IMR-90 (cell line): ENCODE measurements at regions not wholly inside any gene's neighbourhood (a gene's known extent, or its start where the extent isn't known, plus 50 kb on each side); places are given as distances from the start of the nearest gene placed in this dataset.

Source experiments
- ATAC-seq: fragments of 200-7000 bp; cut with Tn5 transposase; 2 replicates; pipeline ENCODE4 v1.9.1; 2020; ENCODE audit warnings: low read depth, mild to moderate bottlenecking, moderate library complexity
- BruUV-seq: library from RNA; stranded (reverse); fragments of 400-500 nt; replicated peaks from 2 replicates; lab custom pipeline; 2021; lab: Mats Ljungman, UMichigan
- CTCF ChIA-PET: fragments of 300-600 bp; formaldehyde crosslinking; extraction: SDS; loops from one replicate; lab custom pipeline; 2021; ENCODE audit warnings: antibody characterized with exemption; lab: Yijun Ruan, JAX
- POLR2A ChIA-PET: fragments of 300-600 bp; sonication (Branson Sonifier 250); formaldehyde crosslinking; loops from one replicate; lab custom pipeline; 2022; ENCODE audit warnings: antibody characterized with exemption; ENCODE audit not compliant: unreplicated experiment; lab: Charles Lee
- DNase-seq: peaks from one replicate; pipeline ENCODE4 v3.0.0; 2013
- H2AFZ ChIP-seq: replicated peaks from 2 replicates; pipeline ENCODE3; 2013; ENCODE audit warnings: low read length, mild to moderate bottlenecking; ENCODE audit not compliant: poor library complexity
- H2AK5ac ChIP-seq: 2 replicates; pipeline ENCODE4 v1.6.1; 2013; ENCODE audit warnings: low read depth, low read length, inconsistent platforms
- H2AK9ac ChIP-seq: replicated peaks from 2 replicates; pipeline ENCODE3; 2013; ENCODE audit warnings: mild to moderate bottlenecking, low read depth, low read length, moderate library complexity; ENCODE audit not compliant: poor library complexity
- H2BK120ac ChIP-seq: 2 replicates; pipeline ENCODE4 v1.6.1; 2013; ENCODE audit warnings: low read depth, low read length, inconsistent platforms
- H2BK15ac ChIP-seq: 3 replicates; pipeline ENCODE4 v1.6.1; 2013; ENCODE audit warnings: low read depth, low read length, inconsistent platforms
- H2BK20ac ChIP-seq: 2 replicates; pipeline ENCODE4 v1.6.1; 2013; ENCODE audit warnings: low read depth, mild to moderate bottlenecking, inconsistent platforms, low read length, moderate library complexity
- H2BK5ac ChIP-seq: 2 replicates; pipeline ENCODE4 v1.6.1; 2013; ENCODE audit warnings: mild to moderate bottlenecking, low read depth, low read length, inconsistent platforms; ENCODE audit not compliant: poor library complexity, severe bottlenecking
- H3K14ac ChIP-seq: replicated peaks from 2 replicates; pipeline ENCODE4 v1.6.1; 2013; ENCODE audit warnings: low read depth, low read length, inconsistent platforms
- H3K18ac ChIP-seq: 2 replicates; pipeline ENCODE4 v1.6.1; 2013; ENCODE audit warnings: low read depth, low read length, control low read depth
- H3K23ac ChIP-seq: 2 replicates; pipeline ENCODE4 v1.6.1; 2013; ENCODE audit warnings: low read depth, low read length, inconsistent platforms
- H3K27ac ChIP-seq: 2 replicates; pipeline ENCODE4 v1.5.1; 2013; ENCODE audit warnings: mild to moderate bottlenecking, control low read depth, low read length; ENCODE audit not compliant: insufficient read depth
- H3K27me3 ChIP-seq: 2 replicates; pipeline ENCODE4 v1.6.1; 2013; ENCODE audit warnings: low read length; ENCODE audit not compliant: control insufficient read depth, insufficient read depth
- H3K36me3 ChIP-seq: 2 replicates; pipeline ENCODE4 v1.6.1; 2013; ENCODE audit warnings: low read length, mixed read lengths; ENCODE audit not compliant: control insufficient read depth, insufficient read depth
- H3K4ac ChIP-seq: 2 replicates; pipeline ENCODE4 v1.6.1; 2013; ENCODE audit warnings: low read depth, low read length, inconsistent platforms
- H3K4me1 ChIP-seq: 2 replicates; pipeline ENCODE4 v1.6.1; 2013; ENCODE audit warnings: low read length, mixed read lengths; ENCODE audit not compliant: control insufficient read depth, insufficient read depth
- H3K4me2 ChIP-seq: 2 replicates; pipeline ENCODE4 v1.6.1; 2013; ENCODE audit warnings: low read depth, mild to moderate bottlenecking, control low read depth, low read length, moderate library complexity
- H3K4me3 ChIP-seq: 2 replicates; pipeline ENCODE4 v1.5.1; 2013; ENCODE audit warnings: low read depth, mild to moderate bottlenecking, control low read depth, low read length, moderate library complexity; ENCODE audit not compliant: insufficient read depth
- H3K56ac ChIP-seq: 2 replicates; pipeline ENCODE4 v1.6.1; 2013; ENCODE audit warnings: low read length, inconsistent platforms; ENCODE audit not compliant: insufficient read depth; ENCODE audit errors: extremely low read depth
- H3K79me1 ChIP-seq, 2 experiments: 2 replicates each; pipeline ENCODE4 v1.6.1; 2013; ENCODE audit warnings: low read length in 2 of 2, inconsistent platforms in 1 of 2, low read depth in 1 of 2
- H3K9ac ChIP-seq: 2 replicates; pipeline ENCODE4 v1.6.1; 2013; ENCODE audit warnings: low read depth, low read length, control low read depth
- H3K9me1 ChIP-seq: 2 replicates; pipeline ENCODE4 v1.6.1; 2013; ENCODE audit warnings: low read length, inconsistent platforms; ENCODE audit not compliant: insufficient read depth
- H3K9me3 ChIP-seq: 2 replicates; pipeline ENCODE4 v1.6.1; 2013; ENCODE audit warnings: low read length; ENCODE audit not compliant: control insufficient read depth, insufficient read depth
- H4K20me1 ChIP-seq: 2 replicates; pipeline ENCODE4 v1.6.1; 2013; ENCODE audit warnings: low read length, inconsistent platforms; ENCODE audit not compliant: insufficient read depth
- H4K5ac ChIP-seq: 2 replicates; pipeline ENCODE4 v1.6.1; 2013; ENCODE audit warnings: mild to moderate bottlenecking, low read depth, low read length, control low read depth
- H4K8ac ChIP-seq, 2 experiments: 2 replicates each; pipeline ENCODE4 v1.6.1; 2013; ENCODE audit warnings: low read depth in 2 of 2, low read length in 2 of 2, control low read depth in 1 of 2, inconsistent platforms in 1 of 2
- H4K91ac ChIP-seq: 2 replicates; pipeline ENCODE4 v1.6.1; 2013; ENCODE audit warnings: low read depth, low read length, inconsistent platforms; ENCODE audit not compliant: insufficient read depth
- BHLHE40 ChIP-seq: fragments of 150-350 bp; IDR thresholded peaks from 2 replicates; pipeline ENCODE4 v1.6.1; 2016; ENCODE audit warnings: mild to moderate bottlenecking, low read depth, low read length
- CEBPB ChIP-seq: IDR thresholded peaks from 2 replicates; pipeline ENCODE4 v1.6.1; 2012; ENCODE audit warnings: low read depth, low read length, improper control_type of control experiment
- CHD1 ChIP-seq: IDR thresholded peaks from 2 replicates; pipeline ENCODE4 v1.6.1; 2012; ENCODE audit warnings: low read depth, low read length, improper control_type of control experiment
- FOS ChIP-seq: fragments of 150-350 bp; IDR thresholded peaks from 2 replicates; pipeline ENCODE4 v1.6.1; 2016; ENCODE audit warnings: low read depth, low read length
- MAFK ChIP-seq: IDR thresholded peaks from 2 replicates; pipeline ENCODE4 v1.6.1; 2012; ENCODE audit warnings: low read depth, low read length, improper control_type of control experiment
- MAZ ChIP-seq: IDR thresholded peaks from 2 replicates; pipeline ENCODE4 v1.6.1; 2012; ENCODE audit warnings: low read depth, mild to moderate bottlenecking, low read length, improper control_type of control experiment, moderate library complexity, borderline replicate concordance
- POLR2A ChIP-seq: IDR thresholded peaks from 2 replicates; pipeline ENCODE4 v1.6.1; 2012; ENCODE audit warnings: mild to moderate bottlenecking, low read depth, low read length
- RAD21 ChIP-seq: IDR thresholded peaks from 2 replicates; pipeline ENCODE4 v1.6.1; 2012; ENCODE audit warnings: low read length, improper control_type of control experiment
- RCOR1 ChIP-seq: IDR thresholded peaks from 2 replicates; pipeline ENCODE4 v1.6.1; 2012; ENCODE audit warnings: mild to moderate bottlenecking, low read length, improper control_type of control experiment; ENCODE audit not compliant: insufficient replicate concordance
- RFX5 ChIP-seq: IDR thresholded peaks from 2 replicates; pipeline ENCODE4 v1.8.0; 2012; ENCODE audit warnings: low read depth, mild to moderate bottlenecking, low read length, moderate library complexity
- SMC3 ChIP-seq: fragments of 150-350 bp; IDR thresholded peaks from 2 replicates; pipeline ENCODE4 v1.6.1; 2016; ENCODE audit warnings: low read depth, mild to moderate bottlenecking, antibody characterized with exemption, low read length, moderate library complexity
- USF2 ChIP-seq: fragments of 150-350 bp; IDR thresholded peaks from 2 replicates; pipeline ENCODE4 v1.6.1; 2017; ENCODE audit warnings: mild to moderate bottlenecking, antibody characterized with exemption, low read length, low read depth
- WGBS, 2 experiments: methylation state at CpG; one replicate each; pipeline versions ENCODE4 v1.1.5 to v1.1.7; 2013; ENCODE audit warnings: missing lambda C conversion rate in 2 of 2; ENCODE audit not compliant: insufficient read length in 1 of 2; ENCODE audit errors: extremely low coverage in 2 of 2; 5-methylcytosine and 5-hydroxymethylcytosine counted together
- dilution Hi-C: fragments of 300-500 bp; cut with HindIII; formaldehyde crosslinking; loops from one replicate; pipeline ENCODE4 v1.14.3; 2018; ENCODE audit warnings: low sequenced_read_pairs; ENCODE audit not compliant: unreplicated experiment
- in situ Hi-C: fragments of 300-500 bp; cut with MboI; formaldehyde crosslinking; loops from 3 replicates; pipeline ENCODE4 v1.14.3; 2019; ENCODE audit warnings: low sequenced_read_pairs, inconsistent platforms, mixed read lengths
- intact Hi-C: fragments of 100-400 bp; cut with micrococcal nuclease; formaldehyde crosslinking; loops from 2 replicates; pipeline ENCODE4 v1.10.0; 2022
- TF ChIP-seq, protein P1 (sequence below): fragments of 150-350 bp; IDR thresholded peaks from 2 replicates; pipeline ENCODE4 v1.6.1; 2016; ENCODE audit warnings: low read depth, mild to moderate bottlenecking, low read length, moderate library complexity, borderline replicate concordance
- TF ChIP-seq, protein P2 (sequence below): conservative IDR thresholded peaks from 2 replicates; pipeline ENCODE4 v1.5.1; 2012; ENCODE audit warnings: mild to moderate bottlenecking, low read depth, low read length, improper control_type of control experiment

DNA sequence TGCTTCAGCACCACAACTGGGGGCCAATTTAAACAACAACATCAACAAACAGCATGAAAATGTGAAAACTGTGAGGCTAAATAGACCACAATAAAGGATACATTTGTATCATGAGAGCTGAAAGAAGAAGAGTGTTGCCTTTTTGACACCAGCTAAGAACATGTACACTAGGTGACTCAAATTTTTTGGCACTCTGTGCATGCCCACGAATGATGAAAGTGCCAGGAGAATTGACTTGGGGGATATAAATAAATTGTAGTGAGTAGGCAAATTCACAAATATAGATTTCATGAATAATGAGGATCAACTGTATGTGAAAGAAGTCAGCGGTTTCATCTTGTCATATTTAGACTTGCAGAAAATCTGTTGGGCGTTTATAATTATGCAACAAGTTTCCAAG, 1388.0 kb upstream of the LRRTM1 start:
- H2AK5ac ChIP-seq = no peak overlapping the region
- CTCF ChIA-PET = no interaction called here

More for the DNA sequence above, 1388.0 kb upstream of the LRRTM1 start:
- H3K18ac ChIP-seq = no peak overlapping the region
- in situ Hi-C loops (no loop called here), intact Hi-C loops (no loop called here), dilution Hi-C loops (no loop called here)
- no peak overlapping the region for H4K8ac ChIP-seq
- H3K4me2 ChIP-seq = no peak overlapping the region
- DNase-seq (no peak), ATAC-seq (no peak)
- no peaks in the 10 kb centered on the region for H3K27me3 ChIP-seq
- no peak overlapping the region for H2BK15ac ChIP-seq
- no peak overlapping the region for H4K5ac ChIP-seq
- H2AFZ ChIP-seq = no peak overlapping the region
- no peak overlapping the region for H2BK20ac ChIP-seq
- no peaks in the 10 kb centered on the region for H3K9me3 ChIP-seq
- no peak overlapping the region for H4K91ac ChIP-seq
- no peak overlapping the region for H3K27ac ChIP-seq
- H3K36me3 ChIP-seq = no peaks in the 10 kb centered on the region
- no peak overlapping the region for H3K4me3 ChIP-seq
- H2BK120ac ChIP-seq = no peak overlapping the region
- no peaks in the 10 kb centered on the region for H3K79me1 ChIP-seq
- H4K20me1 ChIP-seq = no peaks in the 10 kb centered on the region
- no peak overlapping the region for H3K9ac ChIP-seq
- no peaks in the 10 kb centered on the region for H3K9me1 ChIP-seq
- H3K23ac ChIP-seq = no peak overlapping the region
- H3K14ac ChIP-seq = no peak overlapping the region
- TF ChIP-seq, protein P1, sequence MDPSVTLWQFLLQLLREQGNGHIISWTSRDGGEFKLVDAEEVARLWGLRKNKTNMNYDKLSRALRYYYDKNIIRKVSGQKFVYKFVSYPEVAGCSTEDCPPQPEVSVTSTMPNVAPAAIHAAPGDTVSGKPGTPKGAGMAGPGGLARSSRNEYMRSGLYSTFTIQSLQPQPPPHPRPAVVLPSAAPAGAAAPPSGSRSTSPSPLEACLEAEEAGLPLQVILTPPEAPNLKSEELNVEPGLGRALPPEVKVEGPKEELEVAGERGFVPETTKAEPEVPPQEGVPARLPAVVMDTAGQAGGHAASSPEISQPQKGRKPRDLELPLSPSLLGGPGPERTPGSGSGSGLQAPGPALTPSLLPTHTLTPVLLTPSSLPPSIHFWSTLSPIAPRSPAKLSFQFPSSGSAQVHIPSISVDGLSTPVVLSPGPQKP = no peak
- TF ChIP-seq BHLHE40 (no peak), FOS (no peak), CEBPB (no peak), CHD1 (no peak), RFX5 (no peak), RCOR1 (no peak), MAZ (no peak), SMC3 (no peak), MAFK (no peak), USF2 (no peak), POLR2A (no peak), RAD21 (no peak)
- TF ChIP-seq, protein P2, sequence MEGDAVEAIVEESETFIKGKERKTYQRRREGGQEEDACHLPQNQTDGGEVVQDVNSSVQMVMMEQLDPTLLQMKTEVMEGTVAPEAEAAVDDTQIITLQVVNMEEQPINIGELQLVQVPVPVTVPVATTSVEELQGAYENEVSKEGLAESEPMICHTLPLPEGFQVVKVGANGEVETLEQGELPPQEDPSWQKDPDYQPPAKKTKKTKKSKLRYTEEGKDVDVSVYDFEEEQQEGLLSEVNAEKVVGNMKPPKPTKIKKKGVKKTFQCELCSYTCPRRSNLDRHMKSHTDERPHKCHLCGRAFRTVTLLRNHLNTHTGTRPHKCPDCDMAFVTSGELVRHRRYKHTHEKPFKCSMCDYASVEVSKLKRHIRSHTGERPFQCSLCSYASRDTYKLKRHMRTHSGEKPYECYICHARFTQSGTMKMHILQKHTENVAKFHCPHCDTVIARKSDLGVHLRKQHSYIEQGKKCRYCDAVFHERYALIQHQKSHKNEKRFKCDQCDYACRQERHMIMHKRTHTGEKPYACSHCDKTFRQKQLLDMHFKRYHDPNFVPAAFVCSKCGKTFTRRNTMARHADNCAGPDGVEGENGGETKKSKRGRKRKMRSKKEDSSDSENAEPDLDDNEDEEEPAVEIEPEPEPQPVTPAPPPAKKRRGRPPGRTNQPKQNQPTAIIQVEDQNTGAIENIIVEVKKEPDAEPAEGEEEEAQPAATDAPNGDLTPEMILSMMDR = no peak
- POLR2A ChIA-PET = no interaction called here
- no peak overlapping the region for H3K4ac ChIP-seq
- BruUV-seq = no TSS peak
- H3K56ac ChIP-seq = no peak overlapping the region
- H2BK5ac ChIP-seq = no peak overlapping the region
- H2AK9ac ChIP-seq = no peak overlapping the region
- 75% methylated on average over 2 of the region's 3 CpGs; no CpG with 5 or more reads in 1 of the 2 experiments for WGBS, 2 experiments
- H3K4me1 ChIP-seq = no peaks in the 10 kb centered on the region
